HL-60 (cell line): ENCODE measurements at regions not wholly inside any gene's neighbourhood (a gene's known extent, or its start where the extent isn't known, plus 50 kb on each side); places are given as distances from the start of the nearest gene placed in this dataset.

Source experiments
- DNase-seq, 2 experiments: peaks; one replicate each; pipeline ENCODE4 v3.0.0-alpha.2; 2010 to 2020; ENCODE audit warnings: low read depth in 1 of 2, low spot score in 1 of 2
- H3K27ac ChIP-seq: fragments of 250-450 bp; sonication (Bioruptor Pico); replicated peaks from 2 replicates; pipeline ENCODE4 v1.5.1; 2020; ENCODE audit warnings: mild to moderate bottlenecking, moderate library complexity
- H3K27me3 ChIP-seq: fragments of 250-450 bp; sonication (Bioruptor Pico); 2 replicates; pipeline ENCODE4 v1.5.1; 2021; ENCODE audit warnings: mild to moderate bottlenecking, moderate library complexity; ENCODE audit not compliant: insufficient read depth, poor library complexity, severe bottlenecking
- H3K4me3 ChIP-seq: replicated peaks from 2 replicates; pipeline ENCODE4 v1.5.1; 2011; ENCODE audit warnings: mild to moderate bottlenecking, control low read depth, low read length; ENCODE audit not compliant: insufficient read depth
- CTCF ChIP-seq: IDR thresholded peaks from one replicate; pipeline ENCODE4 v1.5.1; 2011; ENCODE audit warnings: low read length, control low read depth, inconsistent platforms; ENCODE audit not compliant: insufficient read depth
- GABPA ChIP-seq: IDR thresholded peaks from 2 replicates; pipeline ENCODE4 v1.6.1; 2012; ENCODE audit warnings: low read depth
- POLR2AphosphoS5 ChIP-seq: IDR thresholded peaks from 2 replicates; pipeline ENCODE4 v1.6.1; 2012; ENCODE audit warnings: low read depth
- SPI1 ChIP-seq: IDR thresholded peaks from 2 replicates; pipeline ENCODE4 v1.6.1; 2012; ENCODE audit warnings: low read depth, mild to moderate bottlenecking, borderline replicate concordance
- TF ChIP-seq, protein P1 (sequence below): IDR thresholded peaks from 2 replicates; pipeline ENCODE4 v1.6.1; 2012; ENCODE audit warnings: low read depth; ENCODE audit not compliant: insufficient replicate concordance

DNA sequence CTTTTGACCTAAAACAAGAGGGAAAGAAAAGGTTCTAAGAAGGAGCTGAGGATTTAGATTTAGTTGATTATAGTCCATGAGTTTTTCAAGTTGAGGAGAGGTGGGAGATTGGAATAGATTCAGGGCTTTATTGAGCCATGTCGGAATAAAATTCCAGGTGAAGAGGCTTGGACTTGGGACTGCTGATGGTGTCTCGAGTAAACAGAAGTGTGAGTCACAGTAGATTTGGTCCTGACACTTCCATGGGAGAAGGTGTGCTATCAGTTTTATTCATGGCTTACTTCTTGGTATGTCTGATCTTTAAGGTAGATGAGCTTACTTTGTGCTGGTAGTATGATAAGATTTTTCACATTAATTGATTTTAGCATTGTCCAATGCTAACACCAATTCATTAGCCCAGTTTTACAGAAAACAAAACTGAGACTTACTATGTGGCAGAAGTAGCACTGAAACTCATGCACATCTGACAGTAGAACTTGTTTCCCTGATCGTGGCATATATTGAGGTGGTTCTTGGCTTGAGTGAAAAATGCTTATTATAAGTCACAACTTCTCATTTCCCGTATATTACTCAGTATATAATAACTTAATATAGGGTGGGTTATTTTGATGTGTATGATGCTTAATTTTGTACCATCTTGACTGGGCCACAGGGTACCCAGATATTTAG is 172.4 kb upstream of the IGF1 start:
- Histone ChIP-seq H3K27me3 (no peaks in the 10 kb centered on the region), H3K4me3 (no peak overlapping the region), H3K27ac (no peak overlapping the region)
- DNase-seq = no peak
- TF ChIP-seq CTCF (no peak), POLR2AphosphoS5 (no peak), GABPA (no peak), SPI1 (no peak)
- TF ChIP-seq, protein P1, sequence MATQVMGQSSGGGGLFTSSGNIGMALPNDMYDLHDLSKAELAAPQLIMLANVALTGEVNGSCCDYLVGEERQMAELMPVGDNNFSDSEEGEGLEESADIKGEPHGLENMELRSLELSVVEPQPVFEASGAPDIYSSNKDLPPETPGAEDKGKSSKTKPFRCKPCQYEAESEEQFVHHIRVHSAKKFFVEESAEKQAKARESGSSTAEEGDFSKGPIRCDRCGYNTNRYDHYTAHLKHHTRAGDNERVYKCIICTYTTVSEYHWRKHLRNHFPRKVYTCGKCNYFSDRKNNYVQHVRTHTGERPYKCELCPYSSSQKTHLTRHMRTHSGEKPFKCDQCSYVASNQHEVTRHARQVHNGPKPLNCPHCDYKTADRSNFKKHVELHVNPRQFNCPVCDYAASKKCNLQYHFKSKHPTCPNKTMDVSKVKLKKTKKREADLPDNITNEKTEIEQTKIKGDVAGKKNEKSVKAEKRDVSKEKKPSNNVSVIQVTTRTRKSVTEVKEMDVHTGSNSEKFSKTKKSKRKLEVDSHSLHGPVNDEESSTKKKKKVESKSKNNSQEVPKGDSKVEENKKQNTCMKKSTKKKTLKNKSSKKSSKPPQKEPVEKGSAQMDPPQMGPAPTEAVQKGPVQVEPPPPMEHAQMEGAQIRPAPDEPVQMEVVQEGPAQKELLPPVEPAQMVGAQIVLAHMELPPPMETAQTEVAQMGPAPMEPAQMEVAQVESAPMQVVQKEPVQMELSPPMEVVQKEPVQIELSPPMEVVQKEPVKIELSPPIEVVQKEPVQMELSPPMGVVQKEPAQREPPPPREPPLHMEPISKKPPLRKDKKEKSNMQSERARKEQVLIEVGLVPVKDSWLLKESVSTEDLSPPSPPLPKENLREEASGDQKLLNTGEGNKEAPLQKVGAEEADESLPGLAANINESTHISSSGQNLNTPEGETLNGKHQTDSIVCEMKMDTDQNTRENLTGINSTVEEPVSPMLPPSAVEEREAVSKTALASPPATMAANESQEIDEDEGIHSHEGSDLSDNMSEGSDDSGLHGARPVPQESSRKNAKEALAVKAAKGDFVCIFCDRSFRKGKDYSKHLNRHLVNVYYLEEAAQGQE = no peak

GRCh38 chr12:102645968-102646367 is 165.6 kb upstream of the IGF1 start:
- TF ChIP-seq CTCF = no peak
- TF ChIP-seq POLR2AphosphoS5 = no peak
- no peak for TF ChIP-seq SPI1
- TF ChIP-seq GABPA = no peak
- TF ChIP-seq, protein P1 = no peak
- no peak overlapping the region for H3K27ac ChIP-seq
- H3K4me3 ChIP-seq = no peak overlapping the region
- H3K27me3 ChIP-seq = no peaks in the 10 kb centered on the region
- no peak for DNase-seq

DNA sequence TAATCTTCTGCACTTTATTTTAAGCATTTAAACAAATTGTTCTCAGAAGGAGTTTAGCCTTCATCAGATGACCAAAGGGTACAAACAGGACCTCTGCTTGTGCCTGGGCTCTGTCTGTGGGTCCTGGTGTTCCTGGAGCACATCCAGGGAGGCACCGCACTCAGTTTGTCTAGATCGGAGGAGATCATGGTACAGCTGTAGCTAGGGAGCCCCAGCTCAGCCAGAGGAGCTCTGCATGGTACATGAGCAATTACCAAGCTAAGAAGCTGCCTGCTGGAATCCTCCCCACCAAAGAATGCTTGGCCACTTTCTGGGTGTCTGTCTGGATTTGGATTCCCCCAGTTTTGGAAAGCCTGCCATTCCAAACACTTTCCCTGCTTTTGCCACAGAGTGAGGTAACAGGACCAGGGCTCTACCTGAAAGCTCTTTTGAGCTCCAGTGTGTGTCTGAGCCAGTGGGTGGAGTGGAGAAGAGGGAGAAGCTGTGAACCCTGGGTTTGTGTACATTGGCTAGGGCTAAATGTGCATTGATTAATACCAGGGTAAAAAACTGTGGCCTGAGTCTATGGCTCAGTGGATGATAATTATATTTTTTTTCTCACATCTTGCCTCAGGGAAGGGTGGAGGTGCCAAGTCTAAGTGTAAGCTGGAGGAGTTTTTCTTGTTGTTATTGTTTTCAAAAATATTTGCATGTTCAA is 163.7 kb upstream of the IGF1 start:
- H3K27ac ChIP-seq = no peak overlapping the region
- H3K4me3 ChIP-seq = no peak overlapping the region
- DNase-seq = no peak
- H3K27me3 ChIP-seq = no peaks in the 10 kb centered on the region
- TF ChIP-seq POLR2AphosphoS5 (no peak), SPI1 (no peak), GABPA (no peak), CTCF (no peak)
- TF ChIP-seq, protein P1 = no peak
